ENCODE measurements at regions not wholly inside any gene's neighbourhood (a gene's known extent, or its start where the extent isn't known, plus 50 kb on each side); places are given as distances from the start of the nearest gene placed in this dataset.

DNA sequence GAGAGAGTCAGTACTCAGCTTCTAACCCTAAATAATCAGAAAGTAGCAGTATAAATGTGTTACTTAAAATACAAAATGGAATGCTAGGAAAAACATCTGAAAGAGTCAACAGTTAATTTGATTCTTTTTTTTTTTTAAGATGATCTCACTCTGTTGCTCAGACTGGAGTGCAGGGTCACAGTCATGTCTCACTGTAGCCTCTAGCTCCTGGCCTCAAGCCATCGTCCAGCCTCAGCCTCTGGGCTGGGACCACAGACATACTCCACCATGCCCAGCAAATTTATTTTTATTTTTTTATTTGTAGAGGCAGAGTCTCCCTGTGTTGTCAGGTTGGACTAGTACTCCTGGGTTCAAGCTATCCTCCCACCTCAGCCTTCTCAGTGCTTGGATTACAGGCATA is 424.9 kb downstream of the IRX2 start:
- no peak for DNase-seq

DNA sequence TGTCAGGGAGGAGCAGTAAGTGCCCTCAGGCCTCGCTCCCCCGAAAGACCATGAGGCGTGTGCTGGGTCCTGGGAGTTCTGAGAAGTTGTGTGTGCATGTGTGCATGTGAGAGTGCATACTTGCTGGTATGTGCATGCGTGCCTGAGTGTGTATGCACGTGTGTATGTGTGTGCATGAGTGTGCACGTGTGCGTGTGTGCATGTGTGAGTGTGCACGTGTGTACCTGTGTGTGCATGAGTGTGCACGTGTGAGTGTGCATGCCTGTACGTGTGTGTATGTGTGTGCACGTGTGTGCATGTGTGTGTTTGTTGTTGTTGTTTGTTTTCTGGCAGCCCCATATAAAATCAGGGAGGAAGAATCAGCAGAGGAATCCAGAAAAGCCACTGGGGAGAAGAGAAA is 426.7 kb downstream of the IRX2 start:
- DNase-seq, result no peak

DNA sequence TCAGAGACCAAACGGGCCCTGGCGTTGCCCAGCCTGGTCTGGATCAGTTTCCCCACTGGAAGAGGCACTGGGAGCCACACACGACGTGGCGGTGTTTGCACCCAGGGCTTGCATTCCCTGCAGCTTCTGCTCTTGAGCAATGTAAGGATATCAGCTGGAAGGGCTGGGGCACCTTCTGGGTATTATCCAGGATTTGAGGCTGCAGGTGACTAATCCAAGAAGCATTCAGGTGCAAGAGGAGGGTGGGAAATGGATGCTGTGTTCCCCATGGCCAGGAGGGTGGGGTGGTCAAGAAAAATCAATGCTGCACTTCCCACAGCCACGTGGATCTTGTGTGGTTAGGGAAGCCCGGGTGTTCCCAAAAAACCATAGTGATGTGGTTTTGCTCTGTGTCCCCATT is 430.9 kb downstream of the IRX2 start:
- no peak for DNase-seq

DNA sequence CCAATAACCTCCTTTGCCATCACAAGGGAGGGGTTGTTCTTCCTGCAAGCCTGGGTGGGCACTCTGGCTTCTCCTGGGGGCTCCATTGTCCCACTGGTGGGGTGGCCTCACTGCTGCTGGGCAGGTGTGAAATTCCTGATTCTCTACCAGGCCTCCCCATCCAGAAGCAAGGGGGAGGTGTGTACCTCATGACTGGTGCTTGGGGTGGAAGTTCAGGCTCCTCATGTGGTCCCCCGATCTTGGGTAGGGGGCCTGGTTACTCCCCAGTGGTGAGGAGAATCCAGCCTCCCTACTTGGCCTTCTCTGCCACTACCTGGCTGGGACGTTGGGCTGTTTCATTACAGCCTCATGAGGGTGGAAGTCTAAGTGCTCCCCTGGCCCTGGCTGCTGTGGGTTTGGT is 433.9 kb downstream of the IRX2 start:
- DNase-seq, result no peak

DNA sequence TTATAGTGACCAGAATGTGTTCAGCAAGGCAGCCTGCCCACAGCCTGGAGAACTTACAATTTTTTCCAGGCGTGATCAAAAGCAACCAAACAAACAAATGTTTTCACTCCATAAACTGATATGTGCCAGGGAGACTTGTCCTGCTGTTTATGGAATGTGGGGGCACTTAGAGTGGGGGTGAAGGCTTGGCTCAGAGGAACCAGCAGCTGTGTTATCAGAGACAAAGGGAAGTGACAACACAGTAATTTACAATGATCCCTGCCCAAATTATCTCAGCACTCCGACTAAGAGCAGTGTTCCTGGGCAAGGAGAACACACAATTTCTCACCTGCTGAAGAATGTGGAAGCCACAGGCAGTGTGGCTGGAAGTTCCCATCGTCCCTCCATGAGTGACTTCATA is 429.1 kb upstream of the IRX4 start:
- DNase-seq, result no peak

DNA sequence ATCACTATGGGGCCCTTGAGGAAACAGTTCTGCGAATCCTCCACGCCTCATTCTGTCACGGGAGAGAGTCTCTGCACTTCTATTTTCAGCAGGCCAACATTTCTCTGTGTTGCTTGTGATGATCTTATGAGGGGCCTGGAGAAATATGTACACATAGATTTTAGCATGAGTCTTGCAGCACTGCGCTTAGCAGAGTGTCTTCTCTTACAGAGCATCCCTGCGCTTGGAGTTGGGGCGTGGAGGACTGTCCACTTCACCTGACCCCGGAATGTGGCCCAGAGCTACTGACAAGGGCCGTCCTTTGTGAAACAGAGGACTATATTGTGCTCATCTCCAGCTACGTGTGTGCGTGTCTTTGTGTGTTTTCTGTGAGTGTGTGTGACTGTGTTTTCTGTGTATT is 428.2 kb upstream of the IRX4 start:
- DNase-seq, result no peak

DNA sequence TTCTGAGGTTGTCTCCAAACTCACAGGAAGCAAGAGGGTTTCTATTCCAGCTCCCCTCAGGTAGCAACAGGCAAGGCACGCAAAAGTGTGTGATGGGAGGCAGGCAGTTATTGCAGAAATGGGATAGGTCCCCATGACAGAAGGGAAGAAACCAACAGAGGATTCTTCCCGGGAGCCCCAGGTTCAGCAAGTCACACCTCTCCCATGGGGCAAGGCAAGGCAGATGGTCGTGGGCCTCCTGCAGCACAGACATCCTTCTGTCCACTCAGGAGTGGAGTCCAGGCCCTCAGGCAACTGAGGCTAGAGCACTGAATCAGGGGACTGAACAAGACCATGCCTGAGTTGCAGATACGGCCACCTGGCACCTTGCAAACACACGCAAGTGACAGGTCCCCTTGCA is 424.9 kb upstream of the IRX4 start:
- DNase-seq, result no peak

DNA sequence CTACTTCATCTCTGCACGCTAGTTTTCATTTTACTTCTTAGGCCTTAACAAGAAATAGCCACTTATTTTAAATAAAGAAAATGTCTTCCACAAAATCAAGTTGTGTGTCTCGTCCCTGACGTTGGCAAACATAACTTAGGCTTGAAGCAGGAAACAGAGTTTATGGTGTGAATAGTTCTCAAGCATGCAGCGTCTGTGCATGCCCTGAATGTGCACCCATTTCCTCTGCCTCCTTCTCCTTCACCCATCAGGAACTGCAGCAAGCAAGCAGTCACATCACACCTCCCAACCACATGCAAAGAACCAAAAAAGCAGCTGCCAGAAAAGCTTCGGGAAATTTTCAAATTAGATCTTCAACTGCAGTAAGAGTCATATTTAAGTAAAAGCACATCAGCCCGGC is 424.0 kb upstream of the IRX4 start:
- DNase-seq, result no peak

DNA sequence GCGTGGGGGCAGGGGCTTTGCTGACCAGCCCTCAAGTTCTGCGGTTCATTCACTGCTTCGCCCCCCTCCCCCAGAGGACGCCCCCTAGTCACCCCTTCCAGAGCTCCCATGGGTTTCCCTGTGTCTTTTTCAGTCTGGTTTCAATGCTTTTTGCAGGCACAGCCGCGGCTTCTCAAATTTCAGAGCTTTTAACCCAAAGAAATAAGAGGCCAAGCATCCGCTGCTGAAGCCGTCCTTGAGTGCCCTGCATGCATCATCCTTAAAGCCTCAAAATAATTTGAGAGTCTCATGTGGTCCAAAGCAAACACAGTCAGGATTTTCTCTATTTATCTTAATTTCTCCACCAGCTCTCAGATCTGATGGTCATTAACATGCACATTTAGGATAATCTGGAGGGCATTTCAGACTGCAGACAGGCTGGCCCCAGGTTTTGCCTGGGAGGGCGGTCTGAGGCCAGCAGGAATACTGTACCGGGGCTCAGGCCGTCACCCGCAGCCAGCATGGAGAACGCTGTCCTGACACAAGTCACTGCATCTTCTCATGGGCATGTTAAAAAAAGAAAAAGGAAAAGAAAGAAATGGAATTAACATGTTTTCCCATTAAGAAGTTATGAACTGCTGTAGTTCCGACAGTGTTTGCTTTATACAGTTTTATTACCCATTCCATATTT is 420.8 kb upstream of the IRX4 start:
- no peak for DNase-seq

DNA sequence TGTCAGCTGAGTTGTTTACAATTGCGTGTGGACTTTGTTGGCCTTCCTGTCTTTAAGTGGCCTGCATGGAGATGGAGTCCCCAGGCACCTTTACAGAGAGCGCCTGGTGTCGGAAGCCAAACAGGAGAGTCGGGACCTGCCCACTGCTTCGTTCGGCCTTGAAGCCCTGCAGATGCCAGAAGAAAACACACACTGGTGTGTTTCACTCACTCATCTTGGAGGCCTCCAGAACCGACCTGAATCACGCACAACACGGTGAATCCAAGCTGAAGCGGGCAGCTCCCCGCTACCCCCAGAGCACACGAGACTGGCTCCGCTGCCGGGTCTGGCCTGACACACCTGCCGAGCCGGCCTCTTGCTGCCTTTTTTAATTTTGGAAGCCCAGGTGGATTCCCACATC is 419.4 kb upstream of the IRX4 start:
- DNase-seq, result no peak

DNA sequence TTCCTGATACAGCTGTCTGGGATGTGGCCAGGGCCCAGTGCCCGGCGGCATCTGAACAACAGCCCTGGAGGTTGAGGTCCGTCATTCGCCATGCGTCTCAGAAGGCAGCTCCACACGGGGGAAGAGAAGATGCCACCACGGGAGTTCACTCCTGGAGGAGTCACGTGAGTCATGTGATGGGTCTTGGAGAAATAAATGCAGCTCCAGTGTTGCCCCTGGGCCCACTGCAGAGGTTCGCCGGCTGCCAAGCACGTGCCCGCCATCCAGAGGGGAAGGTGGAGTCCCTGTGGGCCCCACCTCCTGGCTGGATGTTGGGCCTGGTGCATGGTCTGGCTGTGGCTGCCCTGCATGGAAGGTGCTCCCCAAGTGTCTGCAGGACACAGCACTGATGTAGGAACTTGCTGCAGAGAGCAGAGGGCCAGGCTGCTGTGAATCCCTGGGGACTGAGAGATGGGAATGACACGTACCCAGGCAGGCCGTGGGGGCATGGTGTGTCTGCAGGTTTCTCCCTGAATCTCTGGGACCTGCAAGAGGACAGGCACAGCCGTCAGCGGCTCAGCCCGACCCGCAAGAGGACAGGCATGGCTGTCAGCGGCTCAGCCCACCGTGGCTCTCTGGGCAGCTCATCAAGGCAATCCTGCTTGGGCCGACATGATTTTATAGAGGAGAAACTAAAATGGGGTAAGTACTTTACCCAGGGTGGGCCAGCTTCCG is 418.3 kb upstream of the IRX4 start:
- DNase-seq, result no peak

DNA sequence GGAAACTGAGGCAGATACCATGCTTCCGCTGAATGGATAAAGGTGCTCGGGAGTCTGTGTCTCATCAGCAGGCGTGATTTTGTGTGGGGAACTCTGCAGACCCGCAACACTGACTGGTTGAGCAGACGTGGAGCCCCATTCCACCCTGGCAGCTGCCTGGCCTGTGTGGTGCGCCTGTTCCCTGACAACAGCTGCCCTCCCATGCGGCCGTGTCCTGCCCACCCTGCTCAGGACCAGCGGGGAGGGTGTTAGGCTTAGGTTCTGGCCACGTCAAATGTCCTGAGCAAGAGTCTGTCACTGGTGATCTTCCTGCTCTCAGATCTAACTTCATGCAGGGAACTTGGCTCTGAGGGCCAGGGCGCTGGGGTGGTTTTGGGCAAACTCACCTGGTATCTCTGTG is 417.7 kb upstream of the IRX4 start:
- DNase-seq, result no peak

DNA sequence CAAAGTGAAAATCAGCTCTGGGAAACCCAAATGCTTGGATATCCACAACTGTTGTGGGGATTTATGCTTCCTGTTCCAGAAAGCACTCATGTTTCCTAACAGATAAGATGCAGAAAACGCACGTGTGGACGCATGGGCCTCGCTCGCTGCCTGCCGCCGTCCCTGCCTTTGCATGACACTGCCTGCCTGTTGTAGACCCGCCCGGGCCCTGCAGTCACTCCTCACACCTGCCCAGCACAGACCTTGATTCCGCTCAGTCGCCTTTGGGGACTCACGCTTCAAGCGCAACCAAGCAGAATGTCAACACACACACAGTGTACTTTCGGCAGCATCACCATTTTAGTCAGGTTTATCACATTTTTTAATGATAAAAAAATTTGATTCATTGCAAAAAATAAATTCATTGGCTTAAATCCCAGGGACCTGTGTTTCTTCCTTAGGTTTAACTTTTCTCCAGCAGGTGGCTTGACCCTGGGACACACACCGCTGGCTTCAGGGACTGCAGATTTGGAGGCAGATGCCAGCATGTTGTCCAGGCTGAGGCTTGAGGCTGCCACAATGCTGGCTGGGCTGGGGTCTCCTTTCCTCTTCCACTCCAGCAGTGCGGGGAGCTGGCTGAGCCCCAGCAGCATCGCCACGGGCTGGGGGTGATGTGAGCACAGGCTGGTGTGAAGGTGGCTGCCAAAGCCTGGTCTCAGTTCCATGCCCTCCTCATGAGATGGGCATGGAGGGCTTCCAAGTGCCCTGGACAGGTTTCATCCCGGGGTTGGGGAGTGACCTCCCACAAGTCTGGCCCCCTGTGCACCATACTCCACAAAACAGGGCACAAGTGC is 416.9 kb upstream of the IRX4 start:
- DNase-seq, result no peak

DNA sequence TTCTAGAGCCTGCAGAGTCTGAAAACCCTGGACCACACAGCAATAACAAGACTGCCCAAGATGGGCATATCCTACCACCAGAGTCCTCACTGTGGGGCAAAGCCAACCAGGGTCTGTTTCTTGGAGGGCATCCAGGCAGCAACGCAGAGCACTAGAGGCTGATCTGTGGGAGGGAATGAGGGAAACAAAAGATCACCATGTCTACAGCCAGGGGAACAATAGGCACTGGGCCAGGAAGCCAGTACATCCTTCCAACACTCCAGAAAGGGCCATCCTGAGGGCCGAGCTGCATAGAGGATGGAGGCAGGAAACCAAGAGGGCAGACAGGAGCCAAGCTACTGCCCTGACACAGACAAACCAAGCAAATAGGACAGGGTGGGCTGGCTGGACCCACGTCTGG is 416.1 kb upstream of the IRX4 start:
- no peak for DNase-seq

DNA sequence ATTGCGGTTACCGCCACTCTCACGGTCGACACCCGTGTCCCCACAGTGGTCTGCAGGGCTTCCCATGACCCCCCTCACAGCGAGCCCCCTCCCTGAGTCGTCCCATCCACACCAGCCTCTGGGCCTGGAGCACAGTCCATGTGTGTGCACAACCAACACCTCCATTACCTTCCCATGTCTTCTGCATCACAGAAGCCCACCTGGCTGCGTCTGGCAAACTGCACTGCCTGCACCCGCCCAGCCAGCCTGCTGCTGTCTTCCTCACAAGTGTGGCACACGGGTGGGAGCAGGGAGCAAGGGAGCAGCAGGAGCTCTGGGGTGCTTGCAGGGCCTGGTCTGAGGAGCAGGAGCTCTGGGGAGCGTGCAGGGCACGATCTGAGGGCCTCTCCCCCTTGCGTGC is 415.3 kb upstream of the IRX4 start:
- no peak for DNase-seq

DNA sequence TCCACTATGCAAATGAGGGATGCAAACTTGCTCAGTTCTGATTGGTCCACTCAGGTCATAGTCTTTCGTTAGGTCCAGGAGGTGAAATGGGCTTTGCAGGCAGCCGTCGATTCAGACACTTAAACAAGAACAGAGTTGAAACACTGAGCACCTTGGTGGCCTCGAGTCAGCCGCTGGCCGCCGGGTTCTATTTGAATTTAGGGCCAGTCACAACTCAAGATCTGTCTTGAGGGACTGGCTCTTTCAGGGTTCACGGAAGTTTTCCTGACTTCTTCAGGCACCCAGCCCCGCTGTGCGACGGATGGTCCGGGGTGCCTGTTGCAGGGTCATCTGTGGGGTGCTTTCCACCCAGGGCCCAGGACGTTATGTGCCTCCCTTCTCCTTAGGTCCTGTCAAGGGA is 412.8 kb upstream of the IRX4 start:
- no peak for DNase-seq

DNA sequence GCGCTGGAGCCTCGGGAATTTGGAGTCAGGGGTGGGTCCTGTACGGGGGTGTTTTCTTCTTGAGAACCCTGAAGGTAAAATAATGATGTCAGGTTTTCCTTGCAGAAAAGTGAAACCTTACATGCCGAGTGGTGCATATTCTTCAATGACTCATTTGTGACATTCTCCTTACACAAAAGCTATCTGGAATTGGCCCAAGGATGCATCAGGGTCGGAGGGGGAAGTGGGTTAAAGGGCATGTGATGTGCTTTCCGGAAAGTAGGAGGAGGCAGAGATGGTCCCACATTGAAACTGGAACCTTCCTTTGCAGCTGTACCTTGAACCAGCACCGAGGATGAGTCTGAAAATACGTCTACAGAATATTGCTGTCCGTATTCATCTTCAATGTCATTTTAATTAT is 411.2 kb upstream of the IRX4 start:
- no peak for DNase-seq

DNA sequence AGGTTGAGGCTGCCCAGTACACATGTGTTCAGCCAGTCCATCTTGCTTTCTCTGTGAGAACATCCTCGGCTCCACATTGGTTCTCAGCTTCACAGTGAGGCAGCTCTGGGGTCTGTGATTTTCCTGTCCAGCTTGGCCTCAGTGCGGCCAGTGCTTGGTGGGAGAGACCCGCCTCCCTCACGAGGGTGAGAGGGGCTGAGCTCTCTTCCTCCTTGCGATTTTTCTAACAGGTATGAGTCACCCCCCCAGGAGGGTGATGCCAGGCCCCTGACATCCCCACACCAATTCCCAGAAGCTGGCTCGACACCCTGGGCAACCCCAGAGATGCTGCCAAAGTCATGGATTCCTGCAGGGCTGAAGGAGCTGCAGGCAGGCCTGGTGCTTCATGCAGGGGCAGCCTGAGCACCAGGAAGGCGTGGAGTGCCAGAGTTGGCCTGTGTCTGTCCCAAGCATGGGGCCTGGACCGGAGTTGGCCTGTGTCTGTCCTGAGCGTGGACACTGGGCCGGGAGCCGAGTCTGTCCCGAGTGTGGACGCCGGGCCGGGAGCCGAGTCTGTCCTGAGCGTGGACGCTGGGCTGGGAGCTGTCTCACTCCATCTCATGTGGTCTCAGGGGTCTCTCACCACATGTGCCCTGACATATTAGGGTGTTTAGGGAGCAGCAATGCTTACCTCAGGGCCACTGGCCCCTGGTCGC is 408.6 kb upstream of the IRX4 start:
- DNase-seq, result no peak

DNA sequence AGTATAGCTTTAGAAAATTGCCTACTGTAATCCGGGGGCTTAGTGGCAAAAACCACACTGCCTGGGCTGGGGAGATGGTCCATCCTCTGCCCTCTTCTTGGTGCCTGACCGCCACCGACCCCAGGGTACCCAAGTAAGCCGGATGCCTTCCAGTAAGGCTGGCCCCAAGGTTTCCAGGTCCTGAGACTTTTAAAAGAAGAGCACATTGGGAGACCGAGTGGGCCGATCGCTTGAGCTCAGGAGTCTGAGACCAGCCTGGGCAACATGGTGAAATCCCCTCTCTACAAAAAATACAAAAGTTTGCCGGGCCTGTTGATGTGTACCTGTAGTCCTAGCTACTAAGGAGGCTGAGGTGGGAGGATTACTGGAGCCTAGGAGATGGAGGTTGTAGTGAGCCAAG is 406.7 kb upstream of the IRX4 start:
- DNase-seq, result no peak

DNA sequence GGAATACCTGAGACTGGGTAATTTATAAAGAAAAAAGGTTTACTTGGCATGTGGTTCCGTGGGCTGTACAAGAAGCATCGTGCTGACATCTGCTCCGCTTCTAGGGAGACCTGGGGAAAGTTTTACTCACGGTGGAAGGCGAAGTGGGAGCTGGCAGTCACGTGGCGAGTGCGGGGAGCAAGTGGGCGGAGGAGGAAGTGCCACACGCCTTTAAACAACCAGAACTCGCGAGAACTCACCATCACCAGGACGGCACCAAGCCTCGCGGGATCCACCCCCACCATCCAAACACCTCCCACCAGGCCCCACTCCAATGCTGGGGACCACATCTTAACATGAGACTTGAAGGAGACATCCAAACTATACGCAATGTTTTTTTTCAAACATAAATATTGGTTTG is 406.2 kb upstream of the IRX4 start:
- no peak for DNase-seq

DNA sequence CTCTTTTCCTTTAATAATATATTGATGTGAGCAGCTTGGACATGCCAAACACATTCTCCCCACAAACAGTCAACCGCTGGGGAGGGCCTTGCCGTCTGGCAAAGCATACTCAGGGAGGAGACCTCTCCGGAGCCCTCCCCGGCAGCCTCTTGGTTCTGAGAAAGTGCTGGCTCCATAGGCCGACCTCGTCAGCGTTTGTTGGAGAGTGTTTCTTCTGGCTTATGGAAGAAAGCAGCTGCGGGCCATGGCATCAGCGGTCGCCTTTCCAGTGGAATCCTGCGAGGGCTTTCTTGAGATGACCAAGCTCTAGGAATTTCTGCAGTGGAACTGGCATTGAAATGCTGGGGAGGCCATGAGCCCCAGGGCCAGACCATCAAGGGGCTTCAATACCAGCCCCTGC is 405.7 kb upstream of the IRX4 start:
- no peak for DNase-seq

DNA sequence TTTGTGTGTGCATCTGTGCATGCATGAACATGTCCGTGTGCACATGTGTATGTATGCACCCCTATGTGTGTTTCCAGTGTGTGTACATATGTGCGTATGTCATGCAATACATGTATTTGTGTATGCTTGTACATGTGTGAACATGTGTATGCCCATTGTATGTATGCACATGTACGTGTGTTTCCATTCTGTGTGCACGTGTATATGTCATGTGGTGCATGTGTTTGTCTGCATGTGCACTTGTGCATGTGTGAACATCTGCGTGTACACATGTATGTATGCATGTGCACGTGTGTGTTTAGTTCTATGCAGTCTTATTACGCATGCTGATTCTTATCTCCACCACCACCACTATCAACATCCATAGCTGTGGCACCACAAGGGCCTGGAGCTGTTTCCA is 403.5 kb upstream of the IRX4 start:
- no peak for DNase-seq

DNA sequence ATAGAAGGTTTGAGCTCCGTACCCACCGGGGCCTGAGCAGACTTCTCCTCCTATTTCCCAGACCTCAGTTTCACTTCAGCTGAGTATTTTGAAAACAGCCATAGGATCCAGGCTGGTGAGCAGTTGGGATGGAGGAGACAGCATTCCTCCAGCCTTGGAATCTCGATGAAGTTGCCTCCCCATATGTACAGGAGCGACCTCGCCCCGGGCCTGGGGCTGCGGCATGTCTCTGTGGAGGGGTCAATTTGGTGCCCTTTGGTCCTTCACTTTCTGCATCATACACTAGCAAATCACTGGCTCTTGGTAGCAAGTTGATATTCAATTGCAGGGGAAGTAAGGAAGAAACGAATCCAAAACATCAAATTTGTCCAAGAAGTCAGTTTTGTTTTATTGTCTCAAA is 402.0 kb upstream of the IRX4 start:
- DNase-seq, result no peak

Measured in CD4-positive, alpha-beta T cell treated with Interferon gamma for 1 hour (primary cell).